ENCODE measurements at regions not wholly inside any gene's neighbourhood (a gene's known extent, or its start where the extent isn't known, plus 50 kb on each side); places are given as distances from the start of the nearest gene placed in this dataset.

DNA sequence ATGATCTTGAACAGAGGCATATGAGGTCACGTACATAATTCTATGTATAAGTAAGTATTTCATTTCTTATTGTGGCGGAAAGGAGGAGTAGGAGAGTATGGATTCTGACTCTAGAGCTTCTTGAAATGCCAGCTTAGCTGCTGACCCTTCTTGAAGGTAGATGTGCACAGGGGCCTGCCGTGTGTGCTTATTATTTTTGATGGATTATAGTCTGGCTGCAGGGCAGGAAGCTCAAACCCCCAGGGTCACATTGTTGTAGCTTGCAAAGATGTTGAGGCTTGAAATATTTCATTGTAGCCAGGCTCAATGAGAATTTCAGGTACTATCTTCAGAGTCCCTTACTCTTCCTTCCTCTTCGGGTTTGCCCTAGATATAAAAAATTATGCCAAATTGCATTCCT is 418.8 kb downstream of the OLFM4 start:
- Histone ChIP-seq H2BK12ac (ENCODE audit: insufficient read length, low read depth, low read length) (no peak overlapping the region), H3K79me1 (ENCODE audit: insufficient read depth, low read depth, low read length, poor library complexity, severe bottlenecking) (no peaks in the 10 kb centered on the region), H3K23me2 (ENCODE audit: insufficient read length, low read depth, low read length, poor library complexity, severe bottlenecking) (no peaks in the 10 kb centered on the region), H3K9ac (ENCODE audit: extremely low read depth, insufficient read length, low read length) (no peak overlapping the region), H2BK120ac (ENCODE audit: low read depth, low read length, poor library complexity, severe bottlenecking) (no peak overlapping the region), H3K18ac (ENCODE audit: insufficient read length, low read depth, low read length) (no peak overlapping the region), H3K4ac (ENCODE audit: low read depth, low read length) (no peak overlapping the region), H3T11ph (ENCODE audit: low read length) (no peak overlapping the region), H2AFZ (ENCODE audit: low read length) (no peak overlapping the region), H3K27ac (ENCODE audit: insufficient read length, low read depth, low read length) (no peak overlapping the region), H4K8ac (replicated peaks; ENCODE audit: insufficient read length, low read depth, low read length) (no peak overlapping the region), H3K79me2 (ENCODE audit: insufficient read depth, low read length) (no peaks in the 10 kb centered on the region), H2BK20ac (ENCODE audit: low read depth, low read length, poor library complexity, severe bottlenecking) (no peak overlapping the region), H3K23ac (ENCODE audit: insufficient read length, low read depth, low read length) (no peak overlapping the region), H3K56ac (ENCODE audit: insufficient read length, low read depth, low read length) (no peak overlapping the region), H2BK15ac (ENCODE audit: low read depth, low read length) (no peak overlapping the region), H4K5ac (ENCODE audit: insufficient read length, low read depth, low read length) (no peak overlapping the region), H2BK5ac (ENCODE audit: insufficient read length, low read length) (no peak overlapping the region), H3K27me3 (ENCODE audit: insufficient read depth, low read length) (no peaks in the 10 kb centered on the region), H3K14ac (ENCODE audit: insufficient read depth, low read length) (no peak overlapping the region), H3K4me2 (ENCODE audit: insufficient read depth, insufficient read length, low read length) (no peak overlapping the region), H2AK5ac (ENCODE audit: insufficient read length, low read length) (no peak overlapping the region), H4K20me1 (ENCODE audit: control insufficient read depth, insufficient read depth, insufficient read length) (no peaks in the 10 kb centered on the region), H4K91ac (ENCODE audit: insufficient read length, low read depth, low read length) (no peak overlapping the region), H3K9me3 (ENCODE audit: control insufficient read depth, low read depth, low read length) (peaks cover 5% of the 10 kb centered on the region), H3K4me1 (ENCODE audit: insufficient read depth, low read length) (no peaks in the 10 kb centered on the region)
- no peak for DNase-seq
- TF ChIP-seq, protein P1, sequence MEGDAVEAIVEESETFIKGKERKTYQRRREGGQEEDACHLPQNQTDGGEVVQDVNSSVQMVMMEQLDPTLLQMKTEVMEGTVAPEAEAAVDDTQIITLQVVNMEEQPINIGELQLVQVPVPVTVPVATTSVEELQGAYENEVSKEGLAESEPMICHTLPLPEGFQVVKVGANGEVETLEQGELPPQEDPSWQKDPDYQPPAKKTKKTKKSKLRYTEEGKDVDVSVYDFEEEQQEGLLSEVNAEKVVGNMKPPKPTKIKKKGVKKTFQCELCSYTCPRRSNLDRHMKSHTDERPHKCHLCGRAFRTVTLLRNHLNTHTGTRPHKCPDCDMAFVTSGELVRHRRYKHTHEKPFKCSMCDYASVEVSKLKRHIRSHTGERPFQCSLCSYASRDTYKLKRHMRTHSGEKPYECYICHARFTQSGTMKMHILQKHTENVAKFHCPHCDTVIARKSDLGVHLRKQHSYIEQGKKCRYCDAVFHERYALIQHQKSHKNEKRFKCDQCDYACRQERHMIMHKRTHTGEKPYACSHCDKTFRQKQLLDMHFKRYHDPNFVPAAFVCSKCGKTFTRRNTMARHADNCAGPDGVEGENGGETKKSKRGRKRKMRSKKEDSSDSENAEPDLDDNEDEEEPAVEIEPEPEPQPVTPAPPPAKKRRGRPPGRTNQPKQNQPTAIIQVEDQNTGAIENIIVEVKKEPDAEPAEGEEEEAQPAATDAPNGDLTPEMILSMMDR (conservative IDR thresholded peaks at IDR 0.05): no peak
- Mint-ChIP-seq H3K4me3 (no peak overlapping the region), H3K9me3 (peaks cover 9 to 26% of the 10 kb centered on the region in 2 experiments), H3K27ac (no peak overlapping the region), H3K27me3 (ENCODE audit: low read depth) (peaks cover 5% of the 10 kb centered on the region), H3K36me3 (ENCODE audit: insufficient read depth in 1 of 3, low read depth in 3 of 3) (peaks cover 5 to 14% (median 6%) of the 10 kb centered on the region in 3 experiments; a peak in 6 of 7 replicates), H3K4me1 (no peaks in the 10 kb centered on the region)
- no CpG with 5 or more reads among the region's 4 CpGs for WGBS (ENCODE audit: extremely low coverage, insufficient read length, low lambda C conversion rate)

Data from H9 (cell line).